Mucosa of rectum (tissue), 2 donors: ENCODE measurements at regions not wholly inside any gene's neighbourhood (a gene's known extent, or its start where the extent isn't known, plus 50 kb on each side); places are given as distances from the start of the nearest gene placed in this dataset.

Source experiments
- H3K27ac ChIP-seq, 2 donors: one replicate each; pipeline ENCODE4 v1.7.0; 2013; ENCODE audit warnings: inconsistent platforms in 2 of 2, low read depth in 2 of 2, low read length in 2 of 2
- H3K27me3 ChIP-seq, 2 donors: one replicate each; pipeline ENCODE4 v1.7.0; 2013; ENCODE audit warnings: low read length in 2 of 2; ENCODE audit not compliant: control insufficient read depth in 2 of 2, insufficient read depth in 2 of 2
- H3K36me3 ChIP-seq, 2 donors: one replicate each; pipeline ENCODE4 v1.7.0; 2013; ENCODE audit warnings: low read length in 2 of 2; ENCODE audit not compliant: control insufficient read depth in 2 of 2, insufficient read depth in 2 of 2
- H3K4me1 ChIP-seq, 2 donors: one replicate each; pipeline ENCODE4 v1.7.0; 2013; ENCODE audit warnings: low read length in 2 of 2, mild to moderate bottlenecking in 1 of 2; ENCODE audit not compliant: control insufficient read depth in 2 of 2, insufficient read depth in 2 of 2
- H3K4me3 ChIP-seq, 2 donors: one replicate each; pipeline ENCODE4 v1.7.0; 2013; ENCODE audit warnings: low read length in 2 of 2
- H3K9ac ChIP-seq, 2 donors: one replicate each; pipeline ENCODE4 v1.7.0; 2013; ENCODE audit warnings: low read length in 2 of 2, low read depth in 1 of 2, mild to moderate bottlenecking in 1 of 2
- H3K9me3 ChIP-seq, 2 donors: one replicate each; pipeline ENCODE4 v1.7.0; 2013; ENCODE audit warnings: low read length in 2 of 2; ENCODE audit not compliant: control insufficient read depth in 2 of 2
- donor health status: healthy.
- donor health status: Normal muscosa, but diverticular disease.

- Histone ChIP-seq H3K27me3 (no peaks in the 10 kb centered on the region), H3K27ac (no peak overlapping the region), H3K4me3 (no peak overlapping the region), H3K36me3 (no peaks in the 10 kb centered on the region), H3K9ac (no peak overlapping the region), H3K9me3 (no peaks in the 10 kb centered on the region), H3K4me1 (no peaks in the 10 kb centered on the region)
Measured at GRCh38 chr15:53310709-53311108, 448.8 kb downstream of the WDR72 start.

- Histone ChIP-seq H3K27me3 (no peaks in the 10 kb centered on the region), H3K4me1 (no peaks in the 10 kb centered on the region), H3K9me3 (no peaks in the 10 kb centered on the region), H3K9ac (no peak overlapping the region), H3K4me3 (no peak overlapping the region), H3K27ac (no peak overlapping the region), H3K36me3 (no peaks in the 10 kb centered on the region)
Measured at GRCh38 chr15:53307952-53308624, 451.4 kb downstream of the WDR72 start.

DNA sequence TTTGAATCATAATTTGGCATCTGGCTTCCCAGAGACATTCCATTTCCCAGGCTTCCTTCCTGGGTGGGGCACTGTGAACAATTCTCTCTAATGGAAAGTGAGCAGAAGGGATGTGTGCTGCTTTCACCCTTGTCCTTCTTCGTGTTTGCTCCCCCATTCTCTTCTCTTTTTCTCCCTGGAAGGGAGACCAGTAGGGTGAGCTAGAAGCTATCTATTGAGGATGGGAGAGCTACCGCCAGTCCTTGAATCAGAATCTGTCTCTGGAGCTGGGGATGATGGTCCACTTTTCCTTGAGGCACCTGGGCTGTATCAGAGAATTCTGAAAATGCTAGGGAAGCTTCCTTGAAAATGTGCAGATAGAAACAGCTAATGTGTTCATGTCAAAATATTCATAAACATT lies 453.9 kb downstream of the WDR72 start:
- no peaks in the 10 kb centered on the region for H3K36me3 ChIP-seq
- no peak overlapping the region for H3K27ac ChIP-seq
- H3K9ac ChIP-seq = no peak overlapping the region
- H3K27me3 ChIP-seq = no peaks in the 10 kb centered on the region
- no peaks in the 10 kb centered on the region for H3K4me1 ChIP-seq
- H3K9me3 ChIP-seq = no peaks in the 10 kb centered on the region
- H3K4me3 ChIP-seq = no peak overlapping the region

DNA sequence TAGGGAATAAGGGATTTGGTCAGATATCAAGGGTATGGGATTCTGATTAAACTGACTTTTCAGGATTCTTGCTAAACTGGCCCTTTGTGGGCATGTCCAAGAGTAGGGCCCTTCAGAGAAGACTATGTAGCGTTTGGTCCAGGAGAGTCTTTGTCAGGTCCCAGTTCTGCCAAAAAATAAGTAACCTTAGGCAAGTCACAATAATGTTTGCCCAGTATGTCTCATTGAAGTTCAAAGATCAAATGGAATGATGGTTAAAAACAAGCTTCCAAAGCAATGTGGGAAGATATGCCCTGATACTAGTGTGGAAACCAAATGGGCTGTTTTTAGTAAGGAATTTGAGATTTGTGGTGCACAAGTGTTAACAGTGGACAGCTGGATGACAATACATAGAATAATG lies 454.4 kb downstream of the WDR72 start:
- H3K4me3 ChIP-seq = no peak overlapping the region
- no peak overlapping the region for H3K9ac ChIP-seq
- no peak overlapping the region for H3K27ac ChIP-seq
- H3K27me3 ChIP-seq = no peaks in the 10 kb centered on the region
- no peaks in the 10 kb centered on the region for H3K36me3 ChIP-seq
- H3K4me1 ChIP-seq = no peaks in the 10 kb centered on the region
- no peaks in the 10 kb centered on the region for H3K9me3 ChIP-seq

DNA sequence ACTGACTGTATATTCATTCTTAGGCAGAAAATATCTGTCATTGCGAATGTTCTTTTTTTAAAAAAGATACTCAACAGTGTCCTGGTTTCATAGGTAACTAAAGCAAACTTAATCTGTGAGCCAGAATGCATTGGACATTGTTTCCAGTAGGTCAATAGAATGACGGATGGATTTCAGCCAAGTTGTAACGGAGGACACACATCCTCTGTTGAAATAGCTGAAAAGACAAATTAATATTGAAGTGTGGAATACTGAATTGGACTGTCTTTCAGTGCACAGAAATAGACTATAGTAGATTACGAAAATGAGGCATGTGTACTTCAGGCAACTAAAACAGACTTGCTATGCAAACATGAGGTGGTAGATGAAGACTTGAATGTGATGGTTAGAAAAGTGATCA lies 461.6 kb downstream of the WDR72 start:
- no peaks in the 10 kb centered on the region for H3K27me3 ChIP-seq
- no peaks in the 10 kb centered on the region for H3K9me3 ChIP-seq
- H3K9ac ChIP-seq = no peak overlapping the region
- no peak overlapping the region for H3K27ac ChIP-seq
- H3K36me3 ChIP-seq = no peaks in the 10 kb centered on the region
- H3K4me1 ChIP-seq = no peaks in the 10 kb centered on the region
- H3K4me3 ChIP-seq = no peak overlapping the region

GRCh38 chr15:53296603-53297002 lies 462.9 kb downstream of the WDR72 start:
- Histone ChIP-seq H3K9me3 (no peaks in the 10 kb centered on the region), H3K4me3 (no peak overlapping the region), H3K27ac (no peak overlapping the region), H3K36me3 (no peaks in the 10 kb centered on the region), H3K9ac (no peak overlapping the region), H3K27me3 (no peaks in the 10 kb centered on the region), H3K4me1 (no peaks in the 10 kb centered on the region)

- H3K27ac ChIP-seq = no peak overlapping the region
- H3K4me1 ChIP-seq = no peaks in the 10 kb centered on the region
- H3K27me3 ChIP-seq = no peaks in the 10 kb centered on the region
Measured at GRCh38 chr15:53295574-53295973, 463.9 kb downstream of the WDR72 start.

DNA sequence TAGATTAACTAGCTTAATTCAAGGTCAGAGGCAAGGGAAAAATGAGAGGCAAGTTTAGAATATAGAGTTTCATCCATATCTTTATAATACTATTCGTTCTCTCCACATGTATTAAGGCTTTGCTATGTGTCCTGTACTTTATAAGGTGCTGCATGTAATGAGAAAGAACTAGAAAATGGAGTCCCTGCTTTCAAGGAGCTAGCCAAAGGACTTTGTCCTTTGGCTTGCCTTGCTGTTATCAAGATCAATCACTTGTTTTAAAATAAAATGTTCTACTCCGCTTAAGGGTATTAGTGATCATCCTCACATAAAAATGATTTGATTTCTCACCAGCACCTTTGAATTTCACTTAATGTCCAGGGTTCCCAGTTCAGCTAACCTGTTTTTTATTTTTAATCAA lies 470.9 kb downstream of the WDR72 start:
- H3K27me3 ChIP-seq = no peaks in the 10 kb centered on the region
- H3K4me3 ChIP-seq = no peak overlapping the region
- no peaks in the 10 kb centered on the region for H3K4me1 ChIP-seq
- no peak overlapping the region for H3K9ac ChIP-seq
- H3K27ac ChIP-seq = no peak overlapping the region
- no peaks in the 10 kb centered on the region for H3K9me3 ChIP-seq
- H3K36me3 ChIP-seq = no peaks in the 10 kb centered on the region

More at GRCh38 chr15:53295574-53295973, 463.9 kb downstream of the WDR72 start:
- Histone ChIP-seq H3K9ac (no peak overlapping the region), H3K36me3 (no peaks in the 10 kb centered on the region), H3K9me3 (no peaks in the 10 kb centered on the region), H3K4me3 (no peak overlapping the region)

DNA sequence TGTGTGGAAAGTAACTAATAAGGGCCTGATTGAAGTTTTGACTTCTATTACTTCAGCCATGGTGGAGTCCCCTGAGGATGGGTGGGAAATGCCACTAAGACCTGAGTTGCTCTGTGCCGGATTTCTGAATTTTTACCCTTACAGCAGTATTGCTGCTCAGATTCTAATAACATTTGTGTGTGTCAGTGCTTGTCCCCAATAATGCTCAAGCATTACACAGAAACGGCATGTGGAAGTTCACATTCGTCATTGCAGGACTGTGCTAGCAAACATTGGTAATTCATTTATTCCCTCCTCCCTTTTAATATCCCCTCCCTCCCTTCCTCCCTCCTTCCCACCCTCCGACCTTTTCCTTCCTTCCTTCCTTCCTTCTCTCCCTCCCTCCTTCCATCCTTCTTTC lies 484.5 kb upstream of the ONECUT1 start:
- Histone ChIP-seq H3K9me3 (no peaks in the 10 kb centered on the region), H3K27ac (no peak overlapping the region), H3K4me1 (no peaks in the 10 kb centered on the region), H3K27me3 (no peaks in the 10 kb centered on the region), H3K4me3 (no peak overlapping the region), H3K36me3 (no peaks in the 10 kb centered on the region), H3K9ac (no peak overlapping the region)

GRCh38 chr15:53272116-53272515 lies 482.0 kb upstream of the ONECUT1 start:
- Histone ChIP-seq H3K4me3 (no peak overlapping the region), H3K9me3 (no peaks in the 10 kb centered on the region), H3K36me3 (no peaks in the 10 kb centered on the region), H3K27ac (no peak overlapping the region), H3K27me3 (no peaks in the 10 kb centered on the region), H3K9ac (no peak overlapping the region), H3K4me1 (no peaks in the 10 kb centered on the region)

DNA sequence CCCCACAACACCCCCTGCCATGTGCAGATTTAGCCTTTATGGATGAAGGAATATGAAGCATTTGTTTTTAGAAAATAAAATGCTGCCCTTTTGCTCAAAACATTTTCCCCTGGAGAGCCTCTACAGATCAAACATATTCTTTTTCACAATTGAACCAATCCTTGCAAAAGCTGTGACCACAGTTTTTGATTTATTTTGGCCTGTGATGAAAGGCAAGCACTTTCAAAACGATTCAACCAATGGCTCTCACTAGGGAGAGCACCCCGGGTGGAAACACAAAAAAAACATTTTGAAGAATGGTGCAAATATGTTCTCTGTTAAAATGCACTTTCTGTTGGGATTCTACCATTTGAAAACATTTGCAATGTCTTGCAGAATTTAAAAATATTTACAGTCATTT lies 476.0 kb upstream of the ONECUT1 start:
- Histone ChIP-seq H3K27me3 (no peaks in the 10 kb centered on the region), H3K27ac (no peak overlapping the region), H3K4me1 (no peaks in the 10 kb centered on the region), H3K4me3 (no peak overlapping the region), H3K9ac (no peak overlapping the region), H3K36me3 (no peaks in the 10 kb centered on the region), H3K9me3 (no peaks in the 10 kb centered on the region)
